Activated CD4-positive, CD25-positive, alpha-beta regulatory T cell treated with anti-CD3 and anti-CD28 coated beads, Interleukin-2, amount 50 U/mL, for 72 hours (primary cell): ENCODE measurements at regions not wholly inside any gene's neighbourhood (a gene's known extent, or its start where the extent isn't known, plus 50 kb on each side); places are given as distances from the start of the nearest gene placed in this dataset.
"Not testable (repeated sequence)": the region's sequence is repeated elsewhere in the genome, so short reads cannot be mapped to it uniquely, and the experiment has no call there.

Experiments used
- DNase-seq: peaks from one replicate; pipeline ENCODE4 v3.0.0; 2021

- DNase-seq: no peak
These were observed 1619.4 kb upstream of the SEL1L start for GRCh38 chr14:83153081-83153480.

- DNase-seq: no peak
These were observed 1628.8 kb upstream of the SEL1L start for GRCh38 chr14:83162361-83162929.

- no peak for DNase-seq
These were observed 1629.4 kb upstream of the SEL1L start for GRCh38 chr14:83163016-83163415.

GRCh38 chr14:83164016-83164415 is 1630.4 kb upstream of the SEL1L start:
- DNase-seq: no peak

GRCh38 chr14:83164591-83164990 is 1630.9 kb upstream of the SEL1L start:
- DNase-seq: no peak

GRCh38 chr14:83170165-83170564 is 1636.5 kb upstream of the SEL1L start:
- DNase-seq: no peak

GRCh38 chr14:83171761-83172160 is 1638.1 kb upstream of the SEL1L start:
- no peak for DNase-seq

- DNase-seq: no peak
These were observed 1638.7 kb upstream of the SEL1L start for GRCh38 chr14:83172363-83172762.

GRCh38 chr14:83173687-83174086 is 1640.0 kb upstream of the SEL1L start:
- DNase-seq: no peak

GRCh38 chr14:83184531-83184930 is 1650.9 kb upstream of the SEL1L start:
- no peak for DNase-seq

GRCh38 chr14:83188311-83188710 is 1654.7 kb upstream of the SEL1L start:
- not testable (repeated sequence) for DNase-seq

GRCh38 chr14:83196236-83196635 is 1662.6 kb upstream of the SEL1L start:
- no peak for DNase-seq

- no peak for DNase-seq
These were observed 1663.6 kb upstream of the SEL1L start for GRCh38 chr14:83197271-83197670.

- no peak for DNase-seq
These were observed 1673.9 kb upstream of the SEL1L start for GRCh38 chr14:83207550-83207949.

GRCh38 chr14:83208341-83208740 is 1674.7 kb upstream of the SEL1L start:
- no peak for DNase-seq

GRCh38 chr14:83217492-83217891 is 1683.8 kb upstream of the SEL1L start:
- no peak for DNase-seq

- DNase-seq: no peak
These were observed 1714.4 kb upstream of the SEL1L start for GRCh38 chr14:83247924-83248639.

GRCh38 chr14:83251402-83251801 is 1717.7 kb upstream of the SEL1L start:
- no peak for DNase-seq

- no peak for DNase-seq
These were observed 1720.2 kb upstream of the SEL1L start for GRCh38 chr14:83253870-83254269.

- no peak for DNase-seq
These were observed 1721.5 kb upstream of the SEL1L start for GRCh38 chr14:83255015-83255726.

GRCh38 chr14:83255727-83256090 is 1722.1 kb upstream of the SEL1L start:
- no peak for DNase-seq

GRCh38 chr14:83257466-83258439 is 1724.1 kb upstream of the SEL1L start:
- no peak for DNase-seq

GRCh38 chr14:83260751-83261150 is 1727.1 kb upstream of the SEL1L start:
- no peak for DNase-seq
